ENCODE measurements at regions not wholly inside any gene's neighbourhood (a gene's known extent, or its start where the extent isn't known, plus 50 kb on each side); places are given as distances from the start of the nearest gene placed in this dataset.

DNA sequence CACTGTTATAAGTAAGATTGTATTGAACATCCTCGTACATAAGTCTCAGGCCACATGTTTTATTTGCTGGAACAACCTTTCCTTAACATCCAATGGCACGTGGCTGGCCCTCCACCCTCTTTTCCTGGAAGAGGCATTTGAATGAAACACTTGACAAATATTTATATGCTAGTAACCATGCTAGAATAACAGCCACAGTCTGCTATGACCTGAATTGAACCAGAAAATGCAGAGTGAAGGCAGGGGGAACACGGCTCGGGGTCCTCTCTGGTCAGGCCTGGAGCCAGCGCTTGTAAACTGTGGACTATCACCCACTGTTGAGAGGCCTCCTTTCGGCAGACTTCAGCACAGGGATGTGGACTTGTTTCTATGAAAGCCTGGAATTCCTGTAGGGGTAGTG is 198.2 kb upstream of the COPS8 start:
- no peak for DNase-seq (ENCODE audit: extremely low read depth, low read depth)

DNA sequence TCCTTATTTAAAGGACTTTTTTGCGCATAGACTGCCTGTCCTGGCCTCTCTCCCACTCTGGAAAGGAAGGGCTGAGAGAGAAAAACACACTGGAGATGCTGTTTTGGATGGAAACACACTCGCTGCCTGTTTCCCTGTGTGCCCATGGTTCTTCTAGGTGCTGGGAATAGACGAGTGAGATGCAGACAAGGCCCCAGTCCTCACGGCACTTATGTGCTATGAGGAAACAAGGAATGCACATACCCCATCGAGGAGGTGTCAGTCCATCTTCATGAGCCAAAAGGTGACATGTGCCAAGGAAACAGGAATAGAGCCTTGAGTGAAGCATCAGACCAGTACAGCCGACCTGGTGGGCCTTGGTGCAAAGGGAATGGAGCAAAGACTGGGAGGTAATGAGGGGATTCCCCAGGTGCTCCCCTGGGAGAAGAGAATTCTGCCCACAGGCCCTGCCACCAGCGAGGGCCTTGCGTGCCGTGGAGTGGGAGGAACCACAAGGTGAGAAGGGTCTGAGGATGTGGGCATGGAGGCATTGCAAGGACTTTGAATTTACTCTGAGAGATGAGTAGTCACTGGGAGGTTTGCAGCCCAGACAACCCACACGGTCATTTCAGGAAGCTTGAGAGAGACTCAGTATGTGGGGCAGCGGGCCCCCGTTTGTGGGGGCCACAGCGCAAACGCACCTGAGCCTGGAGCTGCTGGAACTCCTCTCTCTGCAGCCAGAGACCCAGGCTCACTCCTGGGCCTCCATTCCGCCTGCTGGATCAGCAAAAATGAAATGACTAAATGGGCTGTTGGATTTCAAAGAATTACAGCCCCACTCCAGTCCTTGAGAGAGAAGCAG is 197.5 kb upstream of the COPS8 start:
- DNase-seq (ENCODE audit: extremely low read depth, low read depth), result no peak

DNA sequence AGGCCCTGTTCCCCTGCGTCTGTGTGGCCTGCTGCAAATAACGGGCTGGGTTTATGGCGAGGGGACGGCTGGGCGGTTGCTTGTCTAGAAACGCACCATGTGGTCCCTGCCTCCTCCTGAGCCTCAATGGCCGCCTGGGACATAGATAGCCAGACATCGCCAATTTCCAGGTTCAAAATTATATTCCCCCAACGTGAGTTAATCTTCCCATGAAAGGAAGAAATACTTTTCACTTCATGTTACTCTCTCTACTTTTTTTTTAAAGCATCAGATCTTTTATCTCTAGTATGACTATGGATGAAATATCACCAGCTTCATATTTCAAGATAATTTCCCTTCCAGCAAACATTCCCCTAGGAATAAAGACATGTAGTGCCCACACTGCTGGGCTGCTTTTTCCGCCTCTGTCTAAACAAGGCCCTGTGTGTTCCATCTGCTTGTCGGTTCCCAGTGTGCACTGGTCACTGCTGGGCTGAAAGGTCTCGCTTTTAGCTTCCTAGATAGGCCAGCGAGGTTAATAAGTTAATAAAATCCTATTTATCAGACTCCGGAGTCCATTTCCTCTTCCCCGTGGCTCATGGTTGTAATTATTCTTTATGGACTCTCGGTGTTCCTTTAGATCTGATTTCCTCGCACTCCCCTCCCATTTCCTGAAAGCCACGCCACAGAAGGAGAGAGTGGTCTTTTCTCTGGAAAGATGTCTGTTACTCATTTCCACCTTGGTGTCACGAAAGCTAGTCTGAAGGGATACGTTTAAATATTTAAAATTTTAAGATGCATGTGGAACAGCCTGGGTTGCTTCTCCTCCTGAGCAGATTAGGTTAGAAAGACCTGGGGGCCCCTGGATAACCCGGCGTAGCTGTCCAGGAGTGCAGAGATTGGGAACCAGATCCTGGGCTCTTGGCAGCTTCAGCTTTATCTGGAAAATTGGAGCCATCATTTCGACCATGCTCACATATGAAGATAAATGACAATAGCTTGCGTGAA is 196.6 kb upstream of the COPS8 start:
- DNase-seq (ENCODE audit: extremely low read depth, low read depth), result no peak

DNA sequence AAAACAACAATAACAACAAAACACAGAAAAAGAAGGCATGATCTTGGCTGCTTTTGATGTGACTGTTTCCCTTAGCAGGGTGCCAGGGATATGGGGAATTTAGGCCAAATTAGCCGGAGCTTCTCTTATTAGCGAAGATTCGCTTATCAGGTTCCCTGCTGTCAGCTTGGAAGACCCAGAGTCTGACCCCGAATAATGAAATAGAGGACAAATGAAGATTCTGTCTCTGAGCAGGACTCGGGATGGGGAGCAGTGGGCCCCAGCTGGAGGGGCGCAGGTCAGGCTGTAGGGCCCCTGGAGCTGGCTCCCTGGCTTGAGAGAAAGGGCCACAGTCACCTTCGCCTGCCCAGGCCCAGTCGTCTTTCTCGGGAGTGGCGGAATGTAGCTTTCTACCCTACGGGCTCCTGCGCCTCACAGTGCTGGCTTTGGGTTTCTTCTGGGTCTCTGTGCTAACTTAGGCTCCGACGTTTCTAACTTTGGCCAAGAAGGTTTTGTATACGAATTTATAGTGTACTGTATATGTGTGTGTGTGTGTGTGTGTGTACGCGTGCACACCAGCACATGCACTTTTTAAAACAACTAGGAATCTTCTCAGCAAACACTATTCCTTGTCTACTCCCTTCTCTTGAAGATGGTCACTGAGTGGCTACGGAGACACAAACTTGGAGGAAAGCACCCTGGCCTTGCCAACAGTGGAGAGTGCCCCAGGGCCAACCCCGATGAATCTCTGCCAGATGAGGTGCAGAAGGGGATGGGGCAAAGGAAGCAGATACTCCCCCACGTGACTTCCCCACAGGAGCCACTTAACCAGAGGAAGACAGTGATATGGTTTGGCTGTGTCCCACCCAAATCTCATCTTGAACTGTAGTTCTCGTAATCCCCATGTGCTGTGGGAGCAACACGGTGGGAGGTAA is 195.6 kb upstream of the COPS8 start:
- no peak for DNase-seq (ENCODE audit: extremely low read depth, low read depth)

DNA sequence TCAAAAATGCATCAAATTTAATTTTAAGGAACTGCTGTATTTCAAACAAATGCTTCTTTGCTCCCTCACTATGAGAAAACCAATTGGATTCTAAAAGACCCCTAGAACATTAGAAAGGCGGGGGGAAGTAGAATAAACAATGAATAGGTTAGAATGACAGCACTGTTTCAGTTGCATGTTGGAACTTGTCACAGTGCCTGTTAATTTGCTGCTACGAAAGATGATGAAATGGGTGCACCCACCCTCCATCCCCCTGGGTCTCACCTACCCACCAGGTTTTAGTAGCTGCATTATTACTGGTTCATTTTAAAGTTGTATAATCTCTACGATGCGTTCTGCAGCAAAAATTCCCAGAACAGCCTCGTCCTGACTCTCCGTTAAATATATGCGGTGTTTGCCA is 193.0 kb upstream of the COPS8 start:
- DNase-seq (ENCODE audit: extremely low read depth, low read depth), result no peak

DNA sequence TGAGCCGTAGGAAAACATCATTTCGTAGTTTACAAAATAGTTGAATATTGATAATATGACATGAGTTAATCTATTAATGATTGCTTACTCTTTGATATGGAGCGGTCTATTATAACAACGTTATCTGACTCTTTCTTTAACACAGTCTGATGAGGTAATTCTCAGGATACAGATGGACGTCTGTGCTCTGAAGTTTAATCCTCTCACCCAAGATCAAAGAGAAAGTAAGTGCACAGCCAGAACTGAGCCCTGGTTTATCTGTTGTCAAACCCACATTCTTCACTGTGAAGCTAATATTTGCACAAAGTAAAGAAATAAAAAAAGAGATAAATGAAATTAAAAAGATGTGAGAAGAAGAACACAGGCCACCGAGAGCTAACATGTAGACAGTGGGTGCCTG is 190.9 kb upstream of the COPS8 start:
- no peak for DNase-seq (ENCODE audit: extremely low read depth, low read depth)

DNA sequence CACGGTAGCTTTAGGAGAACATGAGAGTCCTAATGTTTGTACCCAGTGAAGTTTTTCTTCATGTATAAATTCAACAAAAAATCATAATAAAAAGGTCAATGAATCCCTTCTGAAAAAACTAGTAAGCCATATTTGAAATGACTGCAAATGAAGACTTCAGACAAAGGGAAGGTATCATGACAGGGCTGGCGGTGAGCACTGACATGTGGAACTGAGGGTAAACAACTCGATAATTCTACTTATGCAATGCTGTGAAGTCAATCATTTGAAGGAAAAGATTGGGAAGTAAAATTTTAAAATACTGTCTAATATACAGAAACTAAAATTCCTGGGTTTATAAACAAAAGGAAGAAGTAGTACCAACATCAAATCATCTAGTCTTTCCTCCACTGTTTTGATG is 190.2 kb upstream of the COPS8 start:
- no peak for DNase-seq (ENCODE audit: extremely low read depth, low read depth)

DNA sequence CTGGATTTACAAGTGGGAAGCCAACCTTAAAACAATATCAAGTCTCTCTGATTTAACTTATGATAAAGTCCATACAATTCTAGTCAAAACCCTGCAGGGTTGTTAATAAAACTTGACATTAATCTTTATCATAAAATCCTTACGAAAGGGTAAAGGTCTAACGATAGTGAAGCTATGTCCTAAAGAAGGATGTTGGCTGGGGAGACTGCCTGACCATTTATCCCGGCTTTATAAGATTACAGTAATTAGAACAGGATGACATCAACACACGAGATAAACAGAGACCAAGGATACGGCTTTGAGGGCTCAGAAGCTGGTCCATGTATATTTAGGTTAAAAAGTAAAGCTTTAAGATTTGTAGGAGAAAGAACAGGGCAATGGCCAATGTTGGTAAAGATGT is 189.0 kb upstream of the COPS8 start:
- no peak for DNase-seq (ENCODE audit: extremely low read depth, low read depth)

DNA sequence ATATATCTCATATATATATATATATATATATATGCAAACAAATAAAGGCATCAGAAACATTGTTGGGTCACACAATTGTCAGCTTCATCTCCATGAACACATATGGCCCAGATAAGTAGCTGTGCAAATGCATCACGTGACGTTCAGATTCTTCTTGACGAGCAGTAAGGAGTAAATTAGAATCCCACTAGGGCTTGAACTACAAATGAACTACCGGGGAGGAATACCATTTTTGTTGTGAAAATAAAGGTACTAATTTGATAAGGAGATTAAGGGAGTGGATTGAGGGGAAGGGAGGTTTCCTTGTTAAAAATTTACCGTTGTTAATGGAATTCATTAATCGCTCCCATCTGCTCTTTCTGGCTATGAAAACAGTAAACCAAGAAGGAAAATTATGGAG is 186.5 kb upstream of the COPS8 start:
- no peak for DNase-seq (ENCODE audit: extremely low read depth, low read depth)

DNA sequence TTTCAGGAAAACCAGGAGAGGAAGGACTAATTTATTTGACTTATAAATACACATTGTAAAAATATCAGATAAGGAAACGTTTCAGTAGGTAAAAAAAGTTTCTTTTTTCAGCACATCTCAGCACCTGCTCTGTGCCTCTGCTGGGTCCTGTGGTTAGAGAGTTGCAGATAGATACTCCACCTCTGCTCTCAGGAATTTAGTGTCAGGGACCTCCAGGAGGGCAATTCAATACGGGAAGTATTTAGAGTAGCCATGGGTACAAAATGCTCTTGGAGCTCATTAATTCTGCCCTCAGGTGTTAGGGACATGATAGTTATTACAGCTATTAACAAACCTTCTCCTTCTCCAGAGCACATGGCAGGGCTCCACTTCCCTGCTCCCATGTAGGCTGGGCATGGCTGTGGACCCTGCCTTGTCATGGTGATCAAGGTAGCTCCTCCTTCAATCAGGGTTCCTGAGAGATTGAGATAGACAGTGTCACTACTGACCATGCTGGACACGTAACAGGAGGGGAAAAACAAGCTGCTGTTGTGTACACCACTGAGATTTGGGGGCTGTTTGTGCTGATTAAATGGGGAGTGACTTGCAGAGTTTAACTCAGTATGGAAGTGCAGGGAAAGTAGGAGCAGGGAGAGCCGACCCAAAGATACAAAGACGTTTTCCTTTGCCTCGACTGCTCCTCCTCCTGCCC is 185.6 kb upstream of the COPS8 start:
- no peak for DNase-seq (ENCODE audit: extremely low read depth, low read depth)

DNA sequence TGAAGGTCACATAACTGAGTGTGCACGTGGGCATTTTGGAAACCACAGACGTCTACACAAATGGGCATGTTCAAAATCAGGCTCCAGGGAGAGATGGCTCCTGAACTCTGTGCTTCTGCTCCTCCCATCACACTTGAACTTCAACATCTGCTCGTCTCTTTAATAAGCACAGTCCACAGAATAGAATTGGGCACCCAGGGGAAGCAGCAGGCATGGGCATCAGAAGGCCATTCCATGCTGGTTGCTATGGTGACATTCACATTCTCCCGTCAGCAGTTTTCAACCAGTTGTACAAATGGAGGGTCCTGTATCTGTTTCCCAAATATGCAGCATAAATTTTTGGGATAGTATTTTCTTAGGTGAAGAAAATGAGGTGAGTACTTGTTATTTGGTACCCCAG is 183.7 kb upstream of the COPS8 start:
- no peak for DNase-seq (ENCODE audit: extremely low read depth, low read depth)

DNA sequence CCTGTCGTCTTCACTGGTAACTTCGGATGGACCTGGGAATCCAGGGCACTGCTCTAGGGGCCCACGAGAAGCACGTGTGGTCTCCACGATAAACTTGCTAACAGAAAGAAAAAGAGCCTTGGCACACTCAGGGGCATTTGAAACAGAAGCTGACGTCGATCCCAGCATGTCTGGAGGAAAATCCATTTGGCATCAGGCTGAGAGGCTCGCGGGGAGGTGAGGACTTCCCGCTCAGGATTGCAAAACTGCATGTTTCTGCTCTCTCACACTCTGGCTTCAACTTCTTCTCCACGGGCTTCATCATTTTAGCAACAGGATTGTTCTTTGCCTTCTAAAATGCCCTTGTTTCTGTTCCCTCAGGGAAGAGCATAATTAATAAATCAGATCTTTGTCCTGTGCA is 181.7 kb upstream of the COPS8 start:
- DNase-seq (ENCODE audit: extremely low read depth, low read depth), result no peak

DNA sequence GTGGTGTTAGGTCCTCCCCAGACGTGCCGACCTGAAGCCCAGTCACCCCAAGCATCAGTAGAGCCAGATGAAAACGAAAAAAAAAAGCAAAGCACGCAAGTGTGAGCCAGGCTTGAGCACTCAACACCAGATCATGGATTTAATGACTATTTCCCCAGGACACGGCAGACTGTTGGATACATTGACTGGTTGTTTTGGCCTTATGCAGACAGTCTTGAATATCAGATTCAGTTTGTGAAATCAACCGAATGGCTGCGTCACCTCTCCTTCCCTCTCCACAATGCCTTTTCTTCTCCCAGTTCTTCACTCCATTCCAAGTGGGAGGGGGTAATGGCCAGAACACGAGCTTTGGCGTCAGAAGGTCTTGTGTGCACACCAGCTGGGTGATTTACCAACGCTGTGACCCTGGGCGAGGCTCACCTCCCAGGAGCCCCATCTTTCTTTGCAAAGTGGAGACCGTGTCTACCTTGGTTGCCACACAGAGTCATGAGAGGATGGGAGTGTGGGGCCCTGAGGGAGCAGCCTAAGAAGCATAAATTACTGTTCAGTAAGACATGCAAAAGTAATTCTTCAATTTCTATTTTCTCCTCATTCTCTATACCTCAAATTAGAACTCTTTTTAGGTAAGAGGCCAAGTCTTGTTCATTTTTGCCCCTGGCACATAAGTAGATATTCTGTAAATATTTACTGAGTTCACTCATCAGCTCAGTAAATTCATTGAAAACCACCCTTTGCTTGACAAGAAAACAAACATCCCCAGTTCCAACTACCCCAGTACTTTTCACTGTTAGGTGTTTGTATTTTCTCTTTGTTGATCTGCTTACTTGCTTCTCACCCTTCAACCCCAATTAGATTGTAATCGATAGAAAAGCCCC is 181.1 kb upstream of the COPS8 start:
- no peak for DNase-seq (ENCODE audit: extremely low read depth, low read depth)

DNA sequence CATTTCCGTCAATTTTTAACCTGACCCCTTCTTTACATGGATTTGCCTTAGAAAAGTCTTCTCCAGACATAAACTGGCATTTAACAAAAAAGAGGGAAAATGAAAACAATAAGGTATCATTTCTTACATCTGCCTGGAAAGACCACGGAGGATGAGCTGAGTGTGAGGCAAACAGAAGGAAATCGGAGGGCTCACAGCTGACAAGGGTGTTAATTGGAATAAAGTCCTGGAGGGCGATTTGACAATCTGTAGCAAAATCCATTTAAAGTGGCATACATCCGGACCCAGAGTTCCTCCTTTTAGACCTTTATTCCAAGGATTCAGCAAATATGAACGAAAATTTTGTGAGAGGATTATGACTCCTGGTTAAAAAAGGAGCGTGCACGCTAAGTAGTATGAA is 179.7 kb upstream of the COPS8 start:
- no peak for DNase-seq (ENCODE audit: extremely low read depth, low read depth)

DNA sequence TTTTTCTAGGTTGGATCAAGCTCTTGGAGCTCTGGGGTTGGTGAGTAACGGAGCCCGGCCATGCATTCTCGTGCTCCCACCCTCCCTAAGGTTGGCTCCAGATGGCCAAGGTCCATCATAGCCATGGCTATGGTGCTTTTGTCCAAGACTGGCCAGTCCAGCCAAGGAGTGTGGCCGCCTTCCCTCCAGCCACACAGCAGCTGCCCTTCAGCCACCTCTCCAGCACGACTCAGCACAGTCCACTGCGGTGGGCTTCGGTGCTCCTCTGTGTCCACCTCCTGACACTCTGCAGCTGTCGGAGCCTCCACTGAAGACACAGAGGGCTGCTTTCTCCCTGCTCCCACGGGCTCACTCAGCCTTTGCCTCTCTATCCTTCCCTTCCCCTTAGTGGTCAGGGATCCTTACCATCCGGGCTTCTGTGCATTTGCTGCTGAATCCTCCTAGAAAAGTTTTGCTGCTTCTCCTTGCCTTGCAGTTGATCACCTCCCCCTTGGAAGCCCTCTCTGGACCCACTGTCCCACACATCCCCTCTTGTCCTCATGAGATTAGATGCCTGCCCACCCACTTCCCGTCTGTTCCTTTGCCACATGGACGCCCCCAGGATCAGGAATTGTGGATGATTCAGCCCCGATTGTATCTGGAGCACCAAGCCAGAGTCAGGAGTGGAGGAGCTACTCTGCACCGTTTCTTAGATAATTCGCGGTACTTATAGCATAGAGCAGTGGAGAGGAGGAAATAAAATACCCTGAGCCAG is 177.1 kb upstream of the COPS8 start:
- no peak for DNase-seq (ENCODE audit: extremely low read depth, low read depth)

DNA sequence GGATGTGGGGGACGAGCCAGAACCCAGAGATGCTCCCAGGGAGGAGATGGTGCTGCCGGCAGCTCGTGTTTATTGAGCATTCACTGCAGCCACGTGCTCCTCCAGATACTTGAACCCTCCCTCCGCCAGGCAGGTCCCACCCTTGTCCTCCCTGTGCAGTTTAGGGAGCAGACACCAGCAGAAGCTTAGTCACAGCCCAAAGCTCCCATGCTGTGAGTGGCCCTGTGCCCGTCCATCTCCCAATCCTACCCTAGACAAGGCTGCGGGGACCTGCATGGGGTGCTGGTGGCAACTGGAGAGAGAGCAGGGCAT is 176.5 kb upstream of the COPS8 start:
- DNase-seq (ENCODE audit: extremely low read depth, low read depth), result no peak

DNA sequence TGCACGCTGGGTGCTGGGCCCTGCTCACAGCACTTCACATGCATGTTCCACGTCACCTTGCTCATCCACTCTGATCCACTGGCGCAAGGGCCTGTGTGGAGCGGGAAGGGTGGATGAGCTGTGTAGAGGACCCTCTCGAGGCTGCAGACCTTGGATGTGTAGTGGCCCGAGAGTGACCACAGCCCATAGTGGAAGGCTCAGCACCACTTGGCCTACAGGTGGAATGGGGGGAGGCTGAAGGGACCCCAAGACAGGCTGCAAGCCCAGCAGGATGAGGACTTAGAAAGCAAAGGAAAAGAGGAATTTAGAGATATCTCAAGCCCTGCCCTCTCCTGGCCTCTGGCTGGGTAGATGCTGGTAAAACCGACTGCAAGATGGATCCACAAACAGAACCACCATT is 175.9 kb upstream of the COPS8 start:
- DNase-seq (ENCODE audit: extremely low read depth, low read depth), result no peak

DNA sequence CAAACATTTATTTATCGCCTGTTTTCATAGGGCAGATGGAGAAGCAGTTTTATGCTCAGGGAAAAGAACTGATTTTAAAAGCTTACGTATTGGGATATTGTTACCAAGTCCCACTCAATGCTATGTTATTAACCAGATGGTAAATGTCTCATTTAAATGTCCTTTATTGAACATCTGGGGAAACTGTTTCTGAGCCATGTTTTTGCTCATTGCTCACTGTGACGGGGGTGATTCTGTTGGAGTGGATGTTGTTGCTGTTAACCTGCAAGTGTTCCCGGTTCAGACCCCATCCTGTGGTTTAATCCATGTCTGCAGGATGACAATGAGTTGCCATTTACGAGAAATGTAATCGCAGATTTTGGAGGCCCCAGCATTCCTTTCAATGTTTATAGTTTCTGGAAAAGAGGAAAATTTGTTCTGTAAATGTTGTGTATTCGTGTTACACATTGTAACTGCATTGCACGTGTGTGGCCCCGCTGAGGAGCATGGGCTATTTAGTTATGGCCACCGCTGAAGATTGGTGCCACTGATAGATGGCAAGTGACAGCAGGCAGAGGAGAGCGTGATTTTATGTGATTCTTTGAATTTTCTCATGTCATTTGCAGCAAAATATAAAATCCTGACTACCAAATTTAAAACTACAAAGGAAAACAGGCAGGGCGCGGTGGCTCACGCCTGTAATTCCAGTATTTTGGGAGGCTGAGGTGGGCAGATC is 174.8 kb upstream of the COPS8 start:
- DNase-seq (ENCODE audit: extremely low read depth, low read depth), result no peak
